OCI-LY1 (cell line): ENCODE measurements at regions not wholly inside any gene's neighbourhood (a gene's known extent, or its start where the extent isn't known, plus 50 kb on each side); places are given as distances from the start of the nearest gene placed in this dataset.
"Not testable (repeated sequence)": the region's sequence is repeated elsewhere in the genome, so short reads cannot be mapped to it uniquely, and the experiment has no call there.

Experiments
- H2AFZ ChIP-seq: fragments of 200-600 bp; sonication (generic), shearing (Covaris generic); 2 replicates; pipeline ENCODE4 v1.6.0; 2014; ENCODE audit warnings: antibody characterized with exemption, mild to moderate bottlenecking, low read length
- H3F3A ChIP-seq: fragments of 200-600 bp; sonication (generic), shearing (Covaris generic); 2 replicates; pipeline ENCODE4 v1.6.0; 2014; ENCODE audit warnings: mild to moderate bottlenecking, antibody characterized with exemption, low read length, moderate library complexity; ENCODE audit not compliant: insufficient read depth
- H3K27ac ChIP-seq: fragments of 200-600 bp; sonication (generic); 2 replicates; pipeline ENCODE4 v1.5.1; 2014; ENCODE audit warnings: low read length, mixed run types, mild to moderate bottlenecking, low read depth; ENCODE audit not compliant: poor library complexity, severe bottlenecking
- H3K27me3 ChIP-seq: fragments of 200-600 bp; sonication (generic); 2 replicates; pipeline ENCODE4 v1.6.0; 2014; ENCODE audit warnings: antibody characterized with exemption, mild to moderate bottlenecking, low read length, moderate library complexity; ENCODE audit not compliant: insufficient read depth
- H3K36me3 ChIP-seq: fragments of 200-600 bp; sonication (generic); 2 replicates; pipeline ENCODE4 v1.6.1; 2014; ENCODE audit warnings: mild to moderate bottlenecking, antibody characterized with exemption, low read length, moderate library complexity, mixed read lengths; ENCODE audit not compliant: insufficient read depth
- H3K4me1 ChIP-seq: fragments of 200-600 bp; sonication (generic); 2 replicates; pipeline ENCODE4 v1.5.1; 2014; ENCODE audit warnings: mild to moderate bottlenecking, low read length, moderate library complexity; ENCODE audit not compliant: insufficient read depth, severe bottlenecking
- H3K4me2 ChIP-seq: fragments of 200-600 bp; sonication (generic), shearing (Covaris generic); 2 replicates; pipeline ENCODE4 v1.6.1; 2014; ENCODE audit warnings: low read length
- H3K4me3 ChIP-seq: fragments of 200-600 bp; sonication (generic); 2 replicates; pipeline ENCODE4 v1.5.1; 2014; ENCODE audit warnings: low read length, low read depth, mild to moderate bottlenecking, mixed read lengths; ENCODE audit not compliant: poor library complexity, severe bottlenecking
- H3K79me2 ChIP-seq: fragments of 200-600 bp; shearing (Covaris generic); 2 replicates; pipeline ENCODE4 v1.6.1; 2016; ENCODE audit warnings: mixed run types, low read length, mixed read lengths; ENCODE audit not compliant: insufficient read depth
- H3K9ac ChIP-seq: fragments of 200-600 bp; sonication (generic), shearing (Covaris generic); 2 replicates; pipeline ENCODE4 v1.6.1; 2014; ENCODE audit warnings: mild to moderate bottlenecking, low read length, mixed read lengths
- H3K9me2 ChIP-seq: fragments of 200-600 bp; sonication (generic), shearing (Covaris generic); 2 replicates; pipeline ENCODE4 v1.6.1; 2014; ENCODE audit warnings: low read depth, mild to moderate bottlenecking, low read length, mixed read lengths
- H3K9me3 ChIP-seq: fragments of 200-600 bp; shearing (Covaris generic); 2 replicates; pipeline ENCODE4 v1.6.1; 2014; ENCODE audit warnings: low read length, mixed read lengths
- H4K20me1 ChIP-seq: fragments of 200-600 bp; sonication (generic), shearing (Covaris generic); 2 replicates; pipeline ENCODE4 v1.6.0; 2016; ENCODE audit warnings: mild to moderate bottlenecking, low read length; ENCODE audit not compliant: insufficient read depth
- EZH2 ChIP-seq: fragments of 200-600 bp; sonication (generic), shearing (Covaris generic); IDR thresholded peaks from 2 replicates; pipeline ENCODE4 v1.8.0; 2017; ENCODE audit warnings: borderline replicate concordance, mixed run types, mild to moderate bottlenecking, antibody characterized with exemption, low read length, moderate library complexity, mixed read lengths
- TF ChIP-seq, protein P1 (sequence below): fragments of 200-600 bp; sonication (generic), shearing (Covaris generic); IDR thresholded peaks from 2 replicates; pipeline ENCODE4 v1.5.1; 2017; ENCODE audit warnings: mild to moderate bottlenecking, antibody characterized with exemption, low read length, moderate library complexity, mixed read lengths

GRCh38 chr9:106779796-106780195 is 83.2 kb upstream of the ZNF462 start:
- H3K36me3 ChIP-seq = no peaks in the 10 kb centered on the region
- H3K27me3 ChIP-seq = no peaks in the 10 kb centered on the region
- H3K9me2 ChIP-seq = no peaks in the 10 kb centered on the region
- H3K27ac ChIP-seq = no peak overlapping the region
- no peak overlapping the region for H3K4me2 ChIP-seq
- no peaks in the 10 kb centered on the region for H4K20me1 ChIP-seq
- no peaks in the 10 kb centered on the region for H3K79me2 ChIP-seq
- H2AFZ ChIP-seq = no peak overlapping the region
- H3K9me3 ChIP-seq = no peaks in the 10 kb centered on the region
- H3K4me1 ChIP-seq = no peaks in the 10 kb centered on the region
- no peaks in the 10 kb centered on the region for H3F3A ChIP-seq
- H3K9ac ChIP-seq = no peak overlapping the region
- no peak overlapping the region for H3K4me3 ChIP-seq
- TF ChIP-seq EZH2 = no peak
- TF ChIP-seq, protein P1, sequence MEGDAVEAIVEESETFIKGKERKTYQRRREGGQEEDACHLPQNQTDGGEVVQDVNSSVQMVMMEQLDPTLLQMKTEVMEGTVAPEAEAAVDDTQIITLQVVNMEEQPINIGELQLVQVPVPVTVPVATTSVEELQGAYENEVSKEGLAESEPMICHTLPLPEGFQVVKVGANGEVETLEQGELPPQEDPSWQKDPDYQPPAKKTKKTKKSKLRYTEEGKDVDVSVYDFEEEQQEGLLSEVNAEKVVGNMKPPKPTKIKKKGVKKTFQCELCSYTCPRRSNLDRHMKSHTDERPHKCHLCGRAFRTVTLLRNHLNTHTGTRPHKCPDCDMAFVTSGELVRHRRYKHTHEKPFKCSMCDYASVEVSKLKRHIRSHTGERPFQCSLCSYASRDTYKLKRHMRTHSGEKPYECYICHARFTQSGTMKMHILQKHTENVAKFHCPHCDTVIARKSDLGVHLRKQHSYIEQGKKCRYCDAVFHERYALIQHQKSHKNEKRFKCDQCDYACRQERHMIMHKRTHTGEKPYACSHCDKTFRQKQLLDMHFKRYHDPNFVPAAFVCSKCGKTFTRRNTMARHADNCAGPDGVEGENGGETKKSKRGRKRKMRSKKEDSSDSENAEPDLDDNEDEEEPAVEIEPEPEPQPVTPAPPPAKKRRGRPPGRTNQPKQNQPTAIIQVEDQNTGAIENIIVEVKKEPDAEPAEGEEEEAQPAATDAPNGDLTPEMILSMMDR = no peak

GRCh38 chr9:106783121-106783520 is 79.8 kb upstream of the ZNF462 start:
- H3K9me2 ChIP-seq = no peaks in the 10 kb centered on the region
- no peaks in the 10 kb centered on the region for H3F3A ChIP-seq
- no peak overlapping the region for H3K4me2 ChIP-seq
- no peak overlapping the region for H3K27ac ChIP-seq
- no peaks in the 10 kb centered on the region for H3K27me3 ChIP-seq
- H3K9ac ChIP-seq = no peak overlapping the region
- H2AFZ ChIP-seq = no peak overlapping the region
- TF ChIP-seq EZH2 = no peak
- no peaks in the 10 kb centered on the region for H3K4me1 ChIP-seq
- no peaks in the 10 kb centered on the region for H3K9me3 ChIP-seq
- no peaks in the 10 kb centered on the region for H4K20me1 ChIP-seq
- no peaks in the 10 kb centered on the region for H3K79me2 ChIP-seq
- no peaks in the 10 kb centered on the region for H3K36me3 ChIP-seq
- H3K4me3 ChIP-seq = no peak overlapping the region

DNA sequence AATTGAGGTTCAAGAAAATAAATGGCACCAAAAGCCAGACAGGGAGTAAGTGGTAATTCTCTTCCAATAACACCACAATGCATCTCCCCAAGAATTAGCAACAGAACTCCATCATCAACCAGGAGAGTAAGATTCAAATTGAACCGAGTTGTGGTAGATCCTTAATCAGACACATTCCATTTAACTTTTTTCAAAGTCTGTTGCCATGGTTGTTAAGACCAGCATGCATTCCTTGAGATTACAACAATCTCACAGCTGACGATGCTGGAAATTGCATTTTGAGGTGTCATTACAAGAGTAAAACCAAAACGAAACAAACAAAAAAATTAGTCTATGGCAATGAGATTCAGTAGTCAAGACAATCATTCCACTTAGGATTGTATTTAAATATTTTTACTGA is 78.9 kb upstream of the ZNF462 start:
- H4K20me1 ChIP-seq = no peaks in the 10 kb centered on the region
- TF ChIP-seq, protein P1 = no peak
- no peak for TF ChIP-seq EZH2

GRCh38 chr9:106785200-106785599 is 77.8 kb upstream of the ZNF462 start:
- TF ChIP-seq, protein P1 = no peak
- TF ChIP-seq EZH2 = no peak
- H3K4me3 ChIP-seq = no peak overlapping the region
- no peak overlapping the region for H3K9ac ChIP-seq
- no peaks in the 10 kb centered on the region for H3K36me3 ChIP-seq
- no peaks in the 10 kb centered on the region for H4K20me1 ChIP-seq
- H3K4me1 ChIP-seq = no peaks in the 10 kb centered on the region
- no peaks in the 10 kb centered on the region for H3F3A ChIP-seq
- no peak overlapping the region for H2AFZ ChIP-seq
- no peaks in the 10 kb centered on the region for H3K9me3 ChIP-seq
- H3K27ac ChIP-seq = no peak overlapping the region
- H3K4me2 ChIP-seq = no peak overlapping the region
- H3K9me2 ChIP-seq = no peaks in the 10 kb centered on the region
- H3K79me2 ChIP-seq = no peaks in the 10 kb centered on the region
- H3K27me3 ChIP-seq = no peaks in the 10 kb centered on the region

More for the DNA sequence above, 78.9 kb upstream of the ZNF462 start:
- no peaks in the 10 kb centered on the region for H3K79me2 ChIP-seq
- H3K9ac ChIP-seq = no peak overlapping the region
- no peak overlapping the region for H3K4me2 ChIP-seq
- H3K4me3 ChIP-seq = no peak overlapping the region
- H3F3A ChIP-seq = no peaks in the 10 kb centered on the region
- no peaks in the 10 kb centered on the region for H3K27me3 ChIP-seq
- no peak overlapping the region for H3K27ac ChIP-seq
- H3K9me3 ChIP-seq = no peaks in the 10 kb centered on the region
- H3K4me1 ChIP-seq = no peaks in the 10 kb centered on the region
- no peaks in the 10 kb centered on the region for H3K36me3 ChIP-seq
- no peaks in the 10 kb centered on the region for H3K9me2 ChIP-seq
- H2AFZ ChIP-seq = no peak overlapping the region

DNA sequence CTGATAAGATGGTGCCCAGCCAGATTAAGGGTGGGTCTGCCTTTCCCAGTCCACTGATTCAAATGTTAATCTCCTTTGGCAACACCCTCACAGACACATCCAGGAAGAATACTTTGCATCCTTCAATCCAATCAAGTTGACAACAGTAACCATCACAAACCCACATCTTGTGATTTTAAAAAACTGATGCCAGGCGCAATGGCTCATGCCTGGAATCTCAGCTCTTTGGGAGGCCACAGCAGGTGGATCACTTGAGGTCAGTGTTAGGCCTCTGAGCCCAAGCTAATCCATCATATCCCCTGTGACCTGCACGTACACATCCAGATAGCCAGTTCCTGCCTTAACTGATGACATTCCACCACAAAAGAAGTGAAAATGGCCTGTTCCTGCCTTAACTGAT is 74.9 kb upstream of the ZNF462 start:
- H3K79me2 ChIP-seq, H4K20me1 ChIP-seq, H2AFZ ChIP-seq, H3K27me3 ChIP-seq, H3K9me2 ChIP-seq, H3K9me3 ChIP-seq, H3K9ac ChIP-seq, H3K4me1 ChIP-seq, H3F3A ChIP-seq, H3K36me3 ChIP-seq, H3K4me2 ChIP-seq, H3K27ac ChIP-seq, H3K4me3 ChIP-seq: not testable (repeated sequence)
